ENCODE measurements at regions not wholly inside any gene's neighbourhood (a gene's known extent, or its start where the extent isn't known, plus 50 kb on each side); places are given as distances from the start of the nearest gene placed in this dataset.

- TF ChIP-seq, protein P1, sequence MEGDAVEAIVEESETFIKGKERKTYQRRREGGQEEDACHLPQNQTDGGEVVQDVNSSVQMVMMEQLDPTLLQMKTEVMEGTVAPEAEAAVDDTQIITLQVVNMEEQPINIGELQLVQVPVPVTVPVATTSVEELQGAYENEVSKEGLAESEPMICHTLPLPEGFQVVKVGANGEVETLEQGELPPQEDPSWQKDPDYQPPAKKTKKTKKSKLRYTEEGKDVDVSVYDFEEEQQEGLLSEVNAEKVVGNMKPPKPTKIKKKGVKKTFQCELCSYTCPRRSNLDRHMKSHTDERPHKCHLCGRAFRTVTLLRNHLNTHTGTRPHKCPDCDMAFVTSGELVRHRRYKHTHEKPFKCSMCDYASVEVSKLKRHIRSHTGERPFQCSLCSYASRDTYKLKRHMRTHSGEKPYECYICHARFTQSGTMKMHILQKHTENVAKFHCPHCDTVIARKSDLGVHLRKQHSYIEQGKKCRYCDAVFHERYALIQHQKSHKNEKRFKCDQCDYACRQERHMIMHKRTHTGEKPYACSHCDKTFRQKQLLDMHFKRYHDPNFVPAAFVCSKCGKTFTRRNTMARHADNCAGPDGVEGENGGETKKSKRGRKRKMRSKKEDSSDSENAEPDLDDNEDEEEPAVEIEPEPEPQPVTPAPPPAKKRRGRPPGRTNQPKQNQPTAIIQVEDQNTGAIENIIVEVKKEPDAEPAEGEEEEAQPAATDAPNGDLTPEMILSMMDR (IDR thresholded peaks at IDR 0.05), result no peak
- TF ChIP-seq POLR2A (IDR thresholded peaks at IDR 0.05), result no peak
Observed at GRCh38 chr10:128522551-128523308, 396.5 kb upstream of the MKI67 start.
